GM21576 (cell line): ENCODE measurements at regions not wholly inside any gene's neighbourhood (a gene's known extent, or its start where the extent isn't known, plus 50 kb on each side); places are given as distances from the start of the nearest gene placed in this dataset.

Experiments
- ATAC-seq: cut with Tn5 transposase; IDR thresholded peaks from one replicate; pipeline ENCODE4 v1.9.1; 2021; ENCODE audit warnings: mild to moderate bottlenecking, moderate library complexity; ENCODE audit not compliant: unreplicated experiment

DNA sequence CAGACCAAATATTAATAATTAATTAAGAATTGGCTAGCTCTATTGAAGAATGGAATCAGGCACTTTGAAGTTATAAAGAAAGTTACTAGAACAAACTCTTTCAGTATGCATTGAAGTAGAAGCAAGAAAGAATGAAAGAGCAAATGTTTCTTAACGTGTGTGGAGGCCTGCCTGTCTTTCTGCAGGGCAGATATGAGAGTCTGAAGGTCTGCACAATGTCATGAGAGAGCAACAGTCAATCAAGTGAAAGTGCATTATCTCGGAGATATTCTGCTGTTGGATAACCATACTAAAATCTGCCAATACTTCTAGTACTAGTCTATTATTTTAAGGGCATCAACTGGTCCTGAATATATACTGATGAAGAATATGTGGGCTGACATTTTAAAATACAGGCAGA, 1270.8 kb downstream of the ZPLD1 start:
- ATAC-seq: no peak

DNA sequence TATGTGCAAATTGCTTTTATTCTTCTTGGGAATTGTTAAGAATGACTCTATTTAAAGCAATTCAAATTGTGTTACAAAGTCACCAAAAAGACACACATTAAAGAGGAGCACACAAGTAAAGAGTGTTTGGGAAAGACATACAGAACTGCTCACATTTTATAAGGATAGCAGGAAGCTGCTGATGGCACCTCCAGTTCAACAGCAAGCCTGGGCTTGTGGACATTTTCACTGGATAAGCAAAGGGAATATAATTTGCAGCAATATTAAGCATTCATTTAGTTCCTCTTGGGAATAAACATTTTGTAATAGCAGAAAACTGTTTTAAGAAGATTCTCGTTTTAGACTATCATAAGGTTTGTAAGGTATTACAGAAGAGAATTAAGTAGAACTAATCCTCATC, 1271.9 kb downstream of the ZPLD1 start:
- ATAC-seq: no peak

DNA sequence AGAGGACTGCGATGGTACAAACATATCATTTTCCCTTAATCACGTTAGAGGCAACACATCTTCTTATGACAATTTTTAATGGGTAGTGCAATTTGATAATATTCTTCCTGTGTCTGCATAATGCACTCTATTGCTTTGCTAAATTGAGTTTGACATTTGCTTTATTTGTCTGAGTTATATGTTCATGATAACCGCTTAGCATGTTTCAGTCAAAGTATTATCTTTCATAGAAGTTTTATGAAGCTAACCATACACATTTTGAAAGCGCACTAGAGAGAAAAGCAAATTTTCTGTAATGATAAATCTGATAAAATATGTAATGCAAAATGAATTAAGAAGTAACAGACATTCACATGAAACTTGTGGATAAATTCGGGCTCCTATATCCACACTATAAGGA, 1276.9 kb downstream of the ZPLD1 start:
- ATAC-seq: no peak

DNA sequence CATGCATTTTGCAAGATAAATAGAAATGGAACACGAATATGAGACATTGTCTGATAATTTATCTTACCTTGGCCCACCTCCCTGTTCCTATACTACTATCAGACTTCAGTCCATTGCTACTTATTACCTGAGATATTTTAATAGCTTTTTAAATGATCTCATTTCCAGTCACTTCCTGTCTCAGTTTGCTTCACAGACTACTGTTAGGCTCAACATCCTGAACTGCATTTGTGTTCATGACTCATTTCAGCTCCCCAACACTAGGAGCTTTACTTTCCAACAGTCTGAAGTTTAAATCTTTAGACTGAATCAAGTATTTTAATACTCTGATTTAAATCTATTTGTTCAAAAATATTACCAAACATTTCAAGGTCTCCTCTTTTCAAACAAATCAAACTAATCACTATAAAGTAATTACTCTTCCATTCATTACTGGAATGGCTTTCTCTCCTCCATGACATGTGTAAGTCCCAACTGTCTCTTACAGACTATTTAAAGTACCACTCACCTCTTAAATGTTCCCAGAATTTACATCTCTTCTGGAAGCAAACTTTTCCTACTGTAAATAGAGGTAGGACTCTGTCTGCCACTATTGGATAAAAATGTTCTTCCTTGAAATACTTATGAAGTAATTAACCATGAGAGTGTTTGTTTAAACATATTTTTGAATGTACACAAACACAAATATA, 1277.6 kb downstream of the ZPLD1 start:
- no peak for ATAC-seq

DNA sequence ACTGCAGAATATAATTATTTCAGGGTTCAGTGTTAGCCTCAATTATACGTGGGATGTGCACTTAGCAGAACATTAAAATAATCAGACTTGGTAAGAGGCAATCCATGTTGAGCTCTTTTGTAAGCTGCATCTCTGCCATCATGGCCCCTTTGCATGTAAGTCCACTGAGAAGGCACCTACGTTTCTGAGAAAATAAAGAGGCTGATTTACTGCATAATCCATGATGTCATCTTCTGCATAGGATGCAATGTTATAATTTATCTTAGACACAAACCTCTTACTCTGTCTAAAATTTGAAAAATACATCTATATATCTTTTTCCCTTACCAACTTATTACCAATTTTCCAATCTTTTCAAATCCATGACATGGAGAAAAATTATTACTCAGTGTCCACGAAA, 1294.7 kb downstream of the ZPLD1 start:
- ATAC-seq: no peak

DNA sequence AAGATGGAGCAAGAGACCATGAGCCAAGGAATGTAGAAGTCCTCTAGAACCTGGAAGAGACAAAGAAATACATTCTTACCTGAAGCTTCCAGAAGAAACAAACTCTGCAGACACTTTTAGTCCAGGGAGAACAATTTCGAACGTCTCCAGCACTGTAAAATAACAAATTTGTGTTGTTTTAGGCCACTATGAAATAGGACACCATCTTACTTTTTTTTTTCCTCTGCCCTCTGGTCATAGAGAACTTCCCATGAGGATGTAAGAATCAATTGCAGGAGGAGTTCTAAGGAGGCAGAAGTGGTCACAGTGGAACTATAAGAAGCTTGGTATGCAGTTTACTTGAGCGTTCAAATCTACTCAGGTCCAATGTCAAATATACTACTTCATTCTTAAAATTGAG, 1295.9 kb downstream of the ZPLD1 start:
- ATAC-seq: no peak

DNA sequence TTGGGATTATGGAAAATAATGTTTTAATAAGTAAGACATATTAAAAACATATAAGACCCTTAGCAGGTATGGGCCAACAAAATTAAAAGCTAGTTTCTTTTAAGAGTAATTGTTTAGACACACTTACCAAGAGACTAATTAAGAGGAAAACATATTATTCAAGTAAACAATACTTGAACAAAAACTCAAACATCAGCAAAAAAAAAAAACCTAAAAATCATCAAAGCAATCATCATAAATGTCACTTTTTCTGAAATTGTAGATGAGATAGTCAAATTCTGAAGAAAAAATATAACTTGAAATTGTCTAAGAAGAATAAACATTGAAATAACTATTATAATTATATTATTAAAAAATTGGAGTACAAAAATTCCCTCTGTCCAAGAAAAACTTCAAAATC, 1318.2 kb downstream of the ZPLD1 start:
- ATAC-seq: no peak

DNA sequence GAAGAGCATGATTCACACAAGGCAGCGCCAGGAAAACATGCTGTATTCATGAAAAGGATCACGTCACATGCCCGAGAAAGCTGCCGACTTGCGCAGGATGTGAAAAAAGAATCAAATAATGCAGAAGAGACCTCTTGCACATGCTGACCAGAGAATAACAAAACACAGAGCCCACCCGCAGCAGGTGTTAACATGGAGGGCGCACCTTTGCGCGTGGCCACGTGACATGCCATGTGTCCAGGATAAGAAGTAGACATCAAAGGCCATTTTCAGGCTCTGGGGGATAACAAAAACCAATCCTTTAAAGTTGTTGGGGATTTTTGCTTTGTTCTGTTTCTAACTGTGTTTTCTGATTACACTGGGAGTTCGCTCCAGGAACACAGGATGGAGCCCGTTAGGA, 1332.8 kb downstream of the ZPLD1 start:
- no peak for ATAC-seq

DNA sequence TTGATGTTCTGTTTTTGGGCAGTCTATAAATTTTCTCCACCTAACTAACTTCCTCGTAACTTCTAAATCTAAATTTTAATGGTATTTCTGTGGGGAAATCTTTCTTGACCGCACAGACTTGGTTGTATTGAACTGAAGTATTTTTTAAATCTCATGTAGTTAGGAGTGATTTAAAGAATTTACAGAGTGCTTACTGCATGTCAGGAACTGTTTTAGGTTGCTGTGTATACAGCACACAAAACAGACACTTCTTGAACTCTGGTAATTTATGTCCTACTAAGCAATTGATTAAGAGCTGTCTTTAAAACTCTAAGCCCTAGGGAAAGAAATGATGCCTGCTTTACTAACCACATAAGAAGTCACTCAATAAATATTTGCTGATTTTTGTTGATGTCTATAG, 1350.2 kb downstream of the ZPLD1 start:
- ATAC-seq: no peak

DNA sequence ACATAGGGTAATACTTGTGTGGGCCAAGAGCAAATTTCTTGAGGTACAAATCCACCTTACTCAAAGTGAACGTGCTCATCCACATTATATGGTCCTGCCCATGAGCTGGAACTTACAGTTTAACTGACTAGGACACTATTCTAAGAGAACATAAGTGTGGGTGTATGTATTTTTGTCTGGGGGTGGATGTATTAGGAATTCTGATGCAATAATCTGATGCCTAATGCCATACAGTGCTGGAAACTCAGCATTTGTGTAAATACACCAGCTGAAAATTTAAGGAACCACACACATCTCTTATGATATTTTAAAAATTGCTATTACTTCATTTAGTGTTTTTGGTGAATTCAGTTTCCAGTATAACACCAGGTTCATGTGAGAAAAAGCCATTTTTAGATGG, 1350.7 kb downstream of the ZPLD1 start:
- no peak for ATAC-seq

DNA sequence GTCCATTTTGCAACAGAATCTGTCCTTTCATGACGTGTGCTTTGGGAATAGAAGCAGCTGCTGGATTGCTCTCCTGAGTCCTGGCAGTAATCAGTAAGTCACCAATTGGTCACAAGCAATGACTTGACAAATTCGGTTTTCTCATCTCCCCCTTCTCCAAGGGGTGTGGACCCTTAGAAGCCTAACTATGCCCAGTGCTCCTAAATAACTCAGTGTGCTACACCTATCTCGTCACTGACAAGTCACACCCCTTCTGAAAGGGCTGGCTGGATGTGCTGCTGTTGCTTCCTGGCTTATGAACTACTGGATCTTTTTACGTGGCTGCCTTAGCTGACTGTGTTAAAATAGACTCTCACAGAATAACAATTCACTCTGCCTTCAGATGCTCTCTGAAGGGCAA, 1351.5 kb downstream of the ZPLD1 start:
- no peak for ATAC-seq

DNA sequence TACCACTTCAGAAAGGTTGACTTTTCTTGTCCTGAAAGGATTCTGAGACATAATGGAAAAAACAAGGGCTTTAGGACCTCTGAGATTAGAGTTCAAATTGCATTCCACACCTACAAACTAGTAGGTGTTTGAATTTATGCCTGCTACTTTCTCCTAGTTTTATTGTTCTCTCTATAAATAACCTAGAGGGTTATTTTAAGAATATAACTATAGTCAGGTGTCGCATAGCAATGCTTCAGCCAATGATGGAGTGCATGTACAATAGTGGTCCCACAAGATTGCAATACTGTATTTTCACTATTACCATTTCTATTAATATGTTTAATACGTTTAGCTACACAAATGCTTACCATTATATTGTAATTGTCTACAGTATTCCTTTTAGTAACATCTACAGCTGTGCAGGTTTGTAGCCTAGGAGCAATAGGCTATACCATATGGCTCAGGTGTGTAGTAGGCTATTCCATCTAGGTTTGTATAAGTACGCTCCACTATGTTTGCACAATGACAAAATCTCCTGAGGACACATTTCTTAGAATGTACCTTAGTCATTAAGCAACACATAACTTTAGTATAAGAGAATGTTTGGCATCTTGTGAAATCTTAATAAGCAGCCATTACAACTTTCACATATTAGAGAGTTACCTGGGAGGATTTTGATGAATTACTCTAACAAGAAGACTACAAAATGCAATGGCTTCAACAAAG, 1352.5 kb downstream of the ZPLD1 start:
- no peak for ATAC-seq

DNA sequence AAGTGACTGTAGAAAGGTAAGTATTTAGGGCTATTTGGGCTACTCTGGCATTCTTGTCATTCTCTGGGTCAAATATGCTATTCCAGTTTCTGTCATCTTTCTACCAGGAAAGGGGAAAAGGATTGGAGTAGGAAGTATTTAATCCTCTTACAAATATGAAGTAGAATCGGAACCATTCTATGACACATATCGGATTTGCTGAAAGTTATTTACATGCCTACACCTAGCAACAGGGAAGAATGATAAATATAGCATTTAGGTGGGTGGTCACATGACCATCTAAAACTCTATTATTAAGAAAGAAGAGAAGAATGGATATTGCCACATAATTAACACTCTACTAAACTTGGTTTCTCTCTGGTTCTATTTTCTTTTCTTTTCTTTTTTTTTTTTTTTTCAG, 1353.1 kb downstream of the ZPLD1 start:
- ATAC-seq: no peak

DNA sequence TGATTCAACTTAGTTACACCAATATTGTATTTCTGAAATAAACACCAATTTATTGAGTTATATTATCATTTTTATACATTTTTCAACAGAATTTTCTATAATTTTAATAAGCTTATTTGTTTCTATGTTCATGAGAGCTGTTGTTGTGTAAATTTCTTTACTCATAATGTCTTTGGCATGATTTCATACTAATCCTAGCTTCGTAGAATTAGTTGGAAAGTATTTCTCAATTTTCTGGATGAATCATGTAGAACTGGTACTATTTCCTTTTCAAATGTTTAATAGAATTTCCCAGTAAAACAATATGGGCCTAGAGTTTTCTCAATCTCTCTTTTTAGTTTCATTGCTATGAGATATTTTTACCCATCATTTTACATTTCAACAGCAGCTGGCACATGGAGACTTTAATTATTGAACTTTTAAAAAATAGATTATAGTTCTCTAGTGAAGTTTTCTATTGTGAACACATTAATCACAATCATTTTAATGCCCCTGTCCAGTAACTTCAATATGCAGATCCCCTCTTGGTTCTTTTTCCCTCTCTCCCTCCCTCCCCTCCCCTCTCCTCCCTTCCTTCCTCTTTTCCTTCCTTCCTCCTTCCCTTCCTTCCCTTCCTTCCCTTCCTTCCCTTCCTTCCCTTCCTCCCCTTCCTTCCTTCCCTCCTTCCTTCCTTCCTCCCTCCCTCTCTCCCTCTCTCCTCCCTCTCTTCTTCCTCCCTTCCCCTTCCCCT, 1357.1 kb downstream of the ZPLD1 start:
- ATAC-seq: no peak

DNA sequence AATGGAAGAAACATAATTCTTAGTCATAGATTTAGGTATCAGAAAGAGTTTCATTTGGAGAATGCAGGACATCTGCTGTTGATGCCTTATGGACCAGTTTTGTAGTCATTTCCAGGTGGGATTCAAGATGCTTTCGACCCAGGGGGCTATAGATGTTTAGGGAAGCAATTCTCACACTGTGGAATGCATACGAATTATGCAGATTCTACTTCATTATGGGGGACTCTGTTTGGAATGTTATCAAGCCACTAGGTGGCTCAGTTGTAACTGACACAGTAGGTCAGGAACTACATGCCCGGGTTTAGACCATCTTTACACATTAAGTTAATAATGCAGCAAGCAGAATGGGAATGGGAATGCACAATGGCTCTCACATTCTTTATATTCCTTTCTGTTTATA, 1359.8 kb downstream of the ZPLD1 start:
- ATAC-seq: no peak

DNA sequence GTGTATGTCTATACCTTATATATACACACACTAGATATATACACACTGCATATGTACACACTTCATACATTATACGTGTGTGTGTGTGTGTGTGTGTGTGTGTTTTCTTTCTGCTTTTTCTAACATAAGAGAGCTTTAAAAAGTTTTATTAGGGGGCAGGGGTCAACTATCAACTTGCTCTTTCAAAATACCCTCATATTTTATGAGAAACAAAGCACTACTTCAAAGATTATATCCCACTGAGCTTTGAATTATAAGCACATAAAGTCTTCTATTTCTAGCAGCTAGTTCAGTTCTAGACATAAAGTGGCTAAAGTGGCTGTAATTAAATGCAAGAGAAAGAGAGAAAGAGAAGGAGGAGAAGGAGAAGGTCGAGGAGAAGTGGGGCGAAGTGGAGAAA, 1361.3 kb downstream of the ZPLD1 start:
- ATAC-seq: no peak

DNA sequence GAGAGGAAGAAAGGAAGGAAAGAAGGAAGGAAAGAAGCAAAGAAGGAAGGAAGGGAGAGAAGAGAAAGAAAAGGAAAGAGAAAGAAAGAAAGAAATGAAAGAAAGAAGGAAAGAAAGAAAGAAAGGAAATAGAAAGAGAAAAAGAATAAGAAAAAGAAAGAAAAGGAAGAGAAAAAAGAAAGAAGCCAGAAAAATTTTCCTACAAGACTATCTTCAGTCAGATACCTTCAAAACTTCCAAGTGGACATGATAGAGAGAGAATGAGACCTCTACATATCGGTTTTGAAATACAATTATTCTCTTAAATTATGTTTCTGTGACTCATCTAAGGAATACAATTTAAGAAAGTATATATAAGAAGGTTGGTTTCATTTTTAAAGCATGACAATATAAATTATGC, 1369.0 kb downstream of the ZPLD1 start:
- ATAC-seq: no peak

DNA sequence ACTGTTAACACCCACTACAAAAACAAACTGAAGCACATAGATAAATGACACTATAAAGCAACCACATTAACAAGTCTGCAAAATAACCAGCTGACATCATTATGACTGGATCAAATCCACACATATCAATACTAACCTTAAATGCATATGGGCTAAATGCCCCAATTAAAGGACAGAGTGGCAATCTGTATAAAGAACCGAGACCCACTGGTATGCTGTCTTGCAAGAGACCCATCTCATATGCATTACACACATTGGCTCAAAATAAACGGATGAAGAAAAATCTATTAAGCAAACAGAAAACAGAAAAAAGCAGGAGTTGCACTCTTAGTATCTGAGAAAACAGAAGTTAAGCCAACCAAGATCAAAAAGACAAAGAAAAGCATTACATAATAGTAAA, 1375.4 kb downstream of the ZPLD1 start:
- ATAC-seq: no peak

DNA sequence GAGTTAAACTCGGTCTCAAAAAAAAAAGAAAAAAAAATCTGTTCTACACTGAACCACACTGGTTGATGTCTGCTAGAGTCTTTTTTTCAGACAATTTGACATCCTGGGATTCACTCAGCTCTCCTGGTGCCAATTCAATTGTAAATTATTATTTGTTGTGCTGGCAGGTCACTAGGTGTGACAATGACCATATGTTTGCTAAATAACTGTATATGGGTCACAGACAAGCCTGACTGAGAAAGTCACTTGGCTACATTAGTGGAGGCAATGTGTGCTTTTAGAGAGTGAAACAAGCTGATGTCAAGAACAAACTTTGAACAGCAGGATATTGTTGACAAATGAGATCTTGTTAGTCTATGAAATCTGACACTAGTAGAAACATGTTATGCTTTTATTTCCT, 1379.1 kb downstream of the ZPLD1 start:
- ATAC-seq: no peak

DNA sequence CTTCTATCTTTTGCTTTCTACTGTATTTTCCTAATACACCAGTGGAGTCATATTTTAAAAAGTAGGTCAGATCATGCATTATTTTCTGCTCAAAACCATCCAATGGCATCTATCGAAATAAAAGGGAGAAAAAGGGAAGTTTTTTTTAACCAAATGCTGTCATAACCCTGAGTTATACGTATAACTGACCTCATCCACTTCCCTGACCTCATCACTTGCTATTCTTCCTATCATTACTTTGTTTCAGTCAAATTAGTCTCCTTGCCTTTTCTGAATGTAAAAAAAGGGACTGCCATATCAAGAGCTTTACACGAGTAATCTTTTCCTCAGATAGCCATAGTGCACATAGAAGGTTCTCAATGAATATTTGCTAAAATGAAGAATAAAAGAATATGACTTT, 1383.6 kb downstream of the ZPLD1 start:
- no peak for ATAC-seq

DNA sequence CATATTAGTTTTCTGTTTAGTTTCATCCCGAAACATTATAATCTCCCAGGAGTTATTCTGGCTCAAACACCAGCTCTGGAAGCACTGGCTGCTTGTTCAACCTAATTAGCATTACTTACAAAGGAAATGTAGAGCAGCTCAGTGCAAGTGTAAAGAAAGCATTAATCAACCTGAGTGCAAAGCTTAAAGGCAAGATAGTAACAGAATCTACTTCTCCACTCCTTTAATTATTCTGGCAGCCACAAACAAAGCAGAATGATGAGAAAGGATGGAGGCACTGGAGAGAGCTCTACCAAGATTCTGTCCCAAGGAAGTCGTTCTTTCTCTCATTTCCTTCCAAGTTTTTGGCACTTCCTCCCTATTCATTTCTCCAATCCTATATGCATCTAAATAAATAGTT, 1384.0 kb downstream of the ZPLD1 start:
- no peak for ATAC-seq

DNA sequence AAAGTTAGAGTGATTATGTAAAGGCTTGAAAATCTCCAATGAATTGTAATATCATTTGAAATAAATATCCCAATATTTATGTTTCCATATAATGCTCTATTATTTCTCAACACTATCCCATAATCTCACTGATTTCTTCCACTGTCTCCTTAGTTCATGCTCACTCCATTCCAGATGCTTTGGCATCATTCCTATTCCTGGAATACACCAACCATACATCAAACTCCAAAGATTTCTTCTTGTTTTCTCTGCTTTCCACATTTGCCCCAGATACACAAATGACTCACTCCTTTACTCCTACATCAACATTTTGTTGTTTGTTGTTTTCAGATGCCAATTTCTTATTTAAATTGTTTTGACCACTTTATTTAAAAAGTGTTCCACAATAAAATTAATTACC, 1390.8 kb downstream of the ZPLD1 start:
- ATAC-seq: no peak
